Liver (tissue), 8 donors: ENCODE measurements at regions not wholly inside any gene's neighbourhood (a gene's known extent, or its start where the extent isn't known, plus 50 kb on each side); places are given as distances from the start of the nearest gene placed in this dataset.

ENCODE experiments used
- DNase-seq: peaks from one replicate; pipeline ENCODE4 v3.0.0-alpha.2; 2017; ENCODE audit warnings: low spot score
- H3K27ac ChIP-seq, 2 donors: one replicate each; pipeline ENCODE4 v1.7.0; 2013; ENCODE audit warnings: inconsistent platforms in 2 of 2, low read length in 2 of 2, control low read depth in 1 of 2, low read depth in 1 of 2, mild to moderate bottlenecking in 1 of 2
- H3K27me3 ChIP-seq, 4 donors: one replicate each; pipeline versions ENCODE4 v1.6.1 to v1.7.0; 2013; ENCODE audit warnings: low read length in 3 of 4, inconsistent platforms in 1 of 4, mild to moderate bottlenecking in 1 of 4, moderate library complexity in 1 of 4; ENCODE audit not compliant: control insufficient read depth in 4 of 4, insufficient read depth in 4 of 4
- H3K36me3 ChIP-seq, 4 donors: one replicate each; pipeline versions ENCODE4 v1.6.1 to v1.7.0; 2013; ENCODE audit warnings: low read length in 3 of 4, mild to moderate bottlenecking in 3 of 4, low read depth in 1 of 4, moderate library complexity in 1 of 4; ENCODE audit not compliant: control insufficient read depth in 4 of 4, insufficient read depth in 3 of 4
- H3K4me1 ChIP-seq, 4 donors: one replicate each; pipeline versions ENCODE4 v1.6.1 to v1.7.0; 2013; ENCODE audit warnings: low read length in 3 of 4, mild to moderate bottlenecking in 3 of 4, moderate library complexity in 1 of 4; ENCODE audit not compliant: control insufficient read depth in 4 of 4, insufficient read depth in 4 of 4
- H3K4me3 ChIP-seq, 3 donors: one replicate each; pipeline versions ENCODE4 v1.6.1 to v1.7.0; 2013; ENCODE audit warnings: low read length in 3 of 3, control low read depth in 1 of 3, low read depth in 1 of 3, mild to moderate bottlenecking in 1 of 3
- H3K9ac ChIP-seq, 2 donors: one replicate each; pipeline ENCODE4 v1.7.0; 2013; ENCODE audit warnings: low read length in 2 of 2, mild to moderate bottlenecking in 2 of 2, moderate library complexity in 2 of 2, control low read depth in 1 of 2, low read depth in 1 of 2
- H3K9me3 ChIP-seq, 4 donors: one replicate each; pipeline versions ENCODE4 v1.6.1 to v1.7.0; 2013; ENCODE audit warnings: low read length in 3 of 4; ENCODE audit not compliant: control insufficient read depth in 4 of 4
- ATF3 ChIP-seq: IDR thresholded peaks from 2 replicates; pipeline ENCODE4 v1.6.1; 2016; ENCODE audit warnings: antibody characterized with exemption
- EGR1 ChIP-seq, 2 donors: IDR thresholded peaks; 2 replicates each; pipeline ENCODE4 v1.6.1; 2016 to 2018; ENCODE audit warnings: antibody characterized with exemption in 2 of 2, low read depth in 2 of 2
- FOXA1 ChIP-seq: IDR thresholded peaks from 2 replicates; pipeline ENCODE4 v1.6.1; 2016; ENCODE audit warnings: antibody characterized with exemption
- FOXA2 ChIP-seq: IDR thresholded peaks from 2 replicates; pipeline ENCODE4 v1.6.1; 2016; ENCODE audit warnings: antibody characterized with exemption
- GABPA ChIP-seq, 2 donors: IDR thresholded peaks in 1 of 2; conservative IDR thresholded peaks in 1 of 2; 2 replicates each; pipeline ENCODE4 v1.6.1; 2016; ENCODE audit warnings: antibody characterized with exemption in 2 of 2, mild to moderate bottlenecking in 1 of 2, moderate library complexity in 1 of 2
- HNF4A ChIP-seq, 2 donors: conservative IDR thresholded peaks; 2 replicates each; pipeline ENCODE4 v1.6.1; 2016; ENCODE audit warnings: antibody characterized with exemption in 2 of 2, mild to moderate bottlenecking in 2 of 2
- HNF4G ChIP-seq: IDR thresholded peaks from 2 replicates; pipeline ENCODE4 v1.6.1; 2016; ENCODE audit warnings: antibody characterized with exemption
- JUND ChIP-seq, 2 donors: IDR thresholded peaks; 2 replicates each; pipeline ENCODE4 v1.6.1; 2016; ENCODE audit warnings: antibody characterized with exemption in 2 of 2
- MAX ChIP-seq: IDR thresholded peaks from 2 replicates; pipeline ENCODE4 v1.6.1; 2016; ENCODE audit warnings: antibody characterized with exemption
- NR2F2 ChIP-seq: IDR thresholded peaks from 2 replicates; pipeline ENCODE4 v1.6.1; 2016; ENCODE audit warnings: antibody characterized with exemption
- RAD21 ChIP-seq, 2 donors: IDR thresholded peaks; 2 replicates each; pipeline ENCODE4 v1.6.1; 2016; ENCODE audit warnings: antibody characterized with exemption in 2 of 2, mild to moderate bottlenecking in 2 of 2
- REST ChIP-seq: IDR thresholded peaks from 2 replicates; pipeline ENCODE4 v1.6.1; 2016; ENCODE audit warnings: antibody characterized with exemption, mild to moderate bottlenecking
- RXRA ChIP-seq, 2 donors: IDR thresholded peaks; 2 replicates each; pipeline ENCODE4 v1.6.1; 2017 to 2018; ENCODE audit warnings: antibody characterized with exemption in 2 of 2, mild to moderate bottlenecking in 1 of 2
- SP1 ChIP-seq: IDR thresholded peaks from 2 replicates; pipeline ENCODE4 v1.6.1; 2018; ENCODE audit warnings: antibody characterized with exemption, mild to moderate bottlenecking
- TAF1 ChIP-seq: conservative IDR thresholded peaks from 2 replicates; pipeline ENCODE4 v1.6.1; 2016; ENCODE audit warnings: antibody characterized with exemption, mild to moderate bottlenecking
- YY1 ChIP-seq: IDR thresholded peaks from 2 replicates; pipeline ENCODE4 v1.6.1; 2016; ENCODE audit warnings: antibody characterized with exemption, mild to moderate bottlenecking
- WGBS: extraction: QIAGEN DNeasy Blood & Tissue Kit; methylation state at CpG from one replicate; pipeline ENCODE4 v1.1.7; 2013; 5-methylcytosine and 5-hydroxymethylcytosine counted together
- TF ChIP-seq, protein P1 (sequence below): IDR thresholded peaks from 2 replicates; pipeline ENCODE4 v1.6.1; 2016; ENCODE audit warnings: antibody characterized with exemption
- TF ChIP-seq, protein P2 (sequence below): fragments of 150-350 bp; IDR thresholded peaks from 2 replicates; pipeline ENCODE4 v1.5.1; 2017; ENCODE audit warnings: improper control_type of control experiment, low read depth, low read length; ENCODE audit not compliant: missing input control
- donor health status: healthy.
- donor health status: healthy.
- donor health status: healthy.
- donor health status: healthy.
- donor health status: healthy.

- Histone ChIP-seq H3K27ac (no peak overlapping the region), H3K4me1 (no peaks in the 10 kb centered on the region), H3K4me3 (no peak overlapping the region), H3K36me3 (no peaks in the 10 kb centered on the region), H3K9ac (no peak overlapping the region), H3K9me3 (no peaks in the 10 kb centered on the region), H3K27me3 (peaks cover 0 to 4% (median 0%) of the 10 kb centered on the region in 4 donors)
- TF ChIP-seq MAX (no peak), RAD21 (IDR thresholded peaks at IDR 0.05) (no peak), ATF3 (no peak), SP1 (no peak), FOXA2 (no peak), REST (no peak), JUND (IDR thresholded peaks at IDR 0.05) (no peak), HNF4G (no peak), HNF4A (conservative IDR thresholded peaks at IDR 0.05) (no peak), GABPA (IDR thresholded peaks at IDR 0.05 in 1 of 2, conservative IDR thresholded peaks at IDR 0.05 in 1 of 2) (no peak), YY1 (no peak), TAF1 (no peak), RXRA (IDR thresholded peaks at IDR 0.05) (no peak), FOXA1 (no peak), NR2F2 (no peak)
- TF ChIP-seq, protein P1, sequence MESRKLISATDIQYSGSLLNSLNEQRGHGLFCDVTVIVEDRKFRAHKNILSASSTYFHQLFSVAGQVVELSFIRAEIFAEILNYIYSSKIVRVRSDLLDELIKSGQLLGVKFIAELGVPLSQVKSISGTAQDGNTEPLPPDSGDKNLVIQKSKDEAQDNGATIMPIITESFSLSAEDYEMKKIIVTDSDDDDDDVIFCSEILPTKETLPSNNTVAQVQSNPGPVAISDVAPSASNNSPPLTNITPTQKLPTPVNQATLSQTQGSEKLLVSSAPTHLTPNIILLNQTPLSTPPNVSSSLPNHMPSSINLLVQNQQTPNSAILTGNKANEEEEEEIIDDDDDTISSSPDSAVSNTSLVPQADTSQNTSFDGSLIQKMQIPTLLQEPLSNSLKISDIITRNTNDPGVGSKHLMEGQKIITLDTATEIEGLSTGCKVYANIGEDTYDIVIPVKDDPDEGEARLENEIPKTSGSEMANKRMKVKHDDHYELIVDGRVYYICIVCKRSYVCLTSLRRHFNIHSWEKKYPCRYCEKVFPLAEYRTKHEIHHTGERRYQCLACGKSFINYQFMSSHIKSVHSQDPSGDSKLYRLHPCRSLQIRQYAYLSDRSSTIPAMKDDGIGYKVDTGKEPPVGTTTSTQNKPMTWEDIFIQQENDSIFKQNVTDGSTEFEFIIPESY = no peak
- TF ChIP-seq, protein P2, sequence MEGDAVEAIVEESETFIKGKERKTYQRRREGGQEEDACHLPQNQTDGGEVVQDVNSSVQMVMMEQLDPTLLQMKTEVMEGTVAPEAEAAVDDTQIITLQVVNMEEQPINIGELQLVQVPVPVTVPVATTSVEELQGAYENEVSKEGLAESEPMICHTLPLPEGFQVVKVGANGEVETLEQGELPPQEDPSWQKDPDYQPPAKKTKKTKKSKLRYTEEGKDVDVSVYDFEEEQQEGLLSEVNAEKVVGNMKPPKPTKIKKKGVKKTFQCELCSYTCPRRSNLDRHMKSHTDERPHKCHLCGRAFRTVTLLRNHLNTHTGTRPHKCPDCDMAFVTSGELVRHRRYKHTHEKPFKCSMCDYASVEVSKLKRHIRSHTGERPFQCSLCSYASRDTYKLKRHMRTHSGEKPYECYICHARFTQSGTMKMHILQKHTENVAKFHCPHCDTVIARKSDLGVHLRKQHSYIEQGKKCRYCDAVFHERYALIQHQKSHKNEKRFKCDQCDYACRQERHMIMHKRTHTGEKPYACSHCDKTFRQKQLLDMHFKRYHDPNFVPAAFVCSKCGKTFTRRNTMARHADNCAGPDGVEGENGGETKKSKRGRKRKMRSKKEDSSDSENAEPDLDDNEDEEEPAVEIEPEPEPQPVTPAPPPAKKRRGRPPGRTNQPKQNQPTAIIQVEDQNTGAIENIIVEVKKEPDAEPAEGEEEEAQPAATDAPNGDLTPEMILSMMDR = no peak
- WGBS = 69% methylated on average over 3 of the region's 3 CpGs
- no peak for DNase-seq
Observed at GRCh38 chr14:98163873-98164272, 1108.1 kb downstream of the BCL11B start.

DNA sequence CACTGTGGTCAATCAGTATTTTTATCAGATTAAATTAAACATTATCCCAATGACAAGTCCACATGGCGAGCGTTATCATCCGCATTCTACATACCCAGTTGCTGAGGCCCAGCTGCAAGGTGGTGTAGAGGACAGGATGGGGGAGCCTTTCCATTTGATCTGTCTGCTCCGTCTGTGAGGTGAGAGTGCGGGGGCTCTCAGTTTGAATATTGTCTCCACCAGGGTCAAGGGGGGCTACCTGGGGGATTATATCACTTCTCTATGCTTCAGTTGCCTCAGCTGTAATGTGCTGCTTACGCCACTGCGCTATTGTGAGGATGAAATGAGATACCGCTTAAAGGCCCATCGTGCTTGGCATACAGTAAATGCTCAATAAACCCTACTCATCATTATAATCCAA, 1106.0 kb downstream of the BCL11B start:
- Histone ChIP-seq H3K9ac (no peak overlapping the region), H3K27me3 (peaks cover 0 to 4% (median 0%) of the 10 kb centered on the region in 4 donors), H3K4me1 (no peaks in the 10 kb centered on the region), H3K9me3 (no peaks in the 10 kb centered on the region), H3K27ac (no peak overlapping the region), H3K36me3 (no peaks in the 10 kb centered on the region), H3K4me3 (no peak overlapping the region)
- no peak for DNase-seq
- WGBS = 95% methylated on average over 9 of the region's 9 CpGs
- TF ChIP-seq RXRA (IDR thresholded peaks at IDR 0.05) (no peak), JUND (IDR thresholded peaks at IDR 0.05) (no peak), REST (no peak), FOXA1 (no peak), HNF4G (no peak), MAX (no peak), EGR1 (IDR thresholded peaks at IDR 0.05; ENCODE audit: low read depth in 2 of 2) (no peak), NR2F2 (no peak), RAD21 (IDR thresholded peaks at IDR 0.05) (no peak), SP1 (no peak), YY1 (no peak)
- TF ChIP-seq, protein P2 = no peak
